Stomach (tissue), 4 donors: ENCODE measurements at regions not wholly inside any gene's neighbourhood (a gene's known extent, or its start where the extent isn't known, plus 50 kb on each side); places are given as distances from the start of the nearest gene placed in this dataset.

Source experiments
- EP300 ChIP-seq: sonication (generic); formaldehyde crosslinking; IDR thresholded peaks from one replicate; pipeline ENCODE4 v1.6.1; 2017; ENCODE audit warnings: antibody characterized with exemption
- POLR2A ChIP-seq, 4 donors: fragments of 450-650 bp; IDR thresholded peaks; one replicate each; pipeline ENCODE4 v1.6.1; 2016; ENCODE audit warnings: antibody characterized with exemption in 4 of 4, control low read depth in 2 of 4, mild to moderate bottlenecking in 1 of 4, moderate library complexity in 1 of 4
- TF ChIP-seq, protein P1 (sequence below), 7 experiments: fragments of 450-650 bp in 4 of 7; fragments of 200-600 bp in 3 of 7; sonication (generic) in 3 of 7; IDR thresholded peaks; one replicate each; pipeline ENCODE4 v1.5.1; 2016 to 2019; ENCODE audit warnings: antibody characterized with exemption in 7 of 7, control low read depth in 2 of 7, mild to moderate bottlenecking in 1 of 7

DNA sequence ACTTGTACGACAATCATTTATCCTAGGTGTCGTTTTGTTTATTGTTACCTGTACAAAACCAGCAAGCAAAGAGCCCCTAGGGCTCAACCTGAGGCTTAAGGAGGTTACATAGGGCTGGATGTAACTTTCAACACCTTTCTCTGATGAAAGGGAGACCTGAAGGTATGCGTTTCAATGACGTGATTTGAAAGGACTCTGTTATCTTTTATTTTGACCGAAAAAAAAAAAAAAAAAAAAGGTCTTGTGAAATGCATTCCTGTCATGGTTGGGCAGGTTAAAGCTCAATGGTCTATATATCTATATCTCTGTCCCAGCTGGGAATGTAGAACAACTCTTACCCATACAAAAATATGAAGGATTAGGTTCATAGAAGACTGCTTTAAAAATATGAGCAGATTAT is 78.7 kb upstream of the SASH1 start:
- TF ChIP-seq, protein P1, sequence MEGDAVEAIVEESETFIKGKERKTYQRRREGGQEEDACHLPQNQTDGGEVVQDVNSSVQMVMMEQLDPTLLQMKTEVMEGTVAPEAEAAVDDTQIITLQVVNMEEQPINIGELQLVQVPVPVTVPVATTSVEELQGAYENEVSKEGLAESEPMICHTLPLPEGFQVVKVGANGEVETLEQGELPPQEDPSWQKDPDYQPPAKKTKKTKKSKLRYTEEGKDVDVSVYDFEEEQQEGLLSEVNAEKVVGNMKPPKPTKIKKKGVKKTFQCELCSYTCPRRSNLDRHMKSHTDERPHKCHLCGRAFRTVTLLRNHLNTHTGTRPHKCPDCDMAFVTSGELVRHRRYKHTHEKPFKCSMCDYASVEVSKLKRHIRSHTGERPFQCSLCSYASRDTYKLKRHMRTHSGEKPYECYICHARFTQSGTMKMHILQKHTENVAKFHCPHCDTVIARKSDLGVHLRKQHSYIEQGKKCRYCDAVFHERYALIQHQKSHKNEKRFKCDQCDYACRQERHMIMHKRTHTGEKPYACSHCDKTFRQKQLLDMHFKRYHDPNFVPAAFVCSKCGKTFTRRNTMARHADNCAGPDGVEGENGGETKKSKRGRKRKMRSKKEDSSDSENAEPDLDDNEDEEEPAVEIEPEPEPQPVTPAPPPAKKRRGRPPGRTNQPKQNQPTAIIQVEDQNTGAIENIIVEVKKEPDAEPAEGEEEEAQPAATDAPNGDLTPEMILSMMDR (IDR thresholded peaks at IDR 0.05), result no peak
- no peak for TF ChIP-seq EP300
- no peak for TF ChIP-seq POLR2A (IDR thresholded peaks at IDR 0.05)
